ENCODE measurements at regions not wholly inside any gene's neighbourhood (a gene's known extent, or its start where the extent isn't known, plus 50 kb on each side); places are given as distances from the start of the nearest gene placed in this dataset.

GRCh38 chr12:127342861-127343260, 924.1 kb upstream of the TMEM132C start:
- DNase-seq: no peak
- H3K4me1 Mint-ChIP-seq: peaks cover 8 to 12% of the 10 kb centered on the region in 2 experiments
- H3K79me2 ChIP-seq (ENCODE audit: insufficient read depth, low read length): no peaks in the 10 kb centered on the region
- H2AK5ac ChIP-seq (ENCODE audit: insufficient read length, low read length): no peak overlapping the region
- no peak overlapping the region for H2AFZ ChIP-seq (ENCODE audit: low read length)
- no peaks in the 10 kb centered on the region for H3K4me1 ChIP-seq (ENCODE audit: insufficient read depth, low read length)
- no peak for TF ChIP-seq CTCF (conservative IDR thresholded peaks at IDR 0.05)
- no CpG with 5 or more reads among the region's 6 CpGs for WGBS (ENCODE audit: extremely low coverage, insufficient read length, low lambda C conversion rate)
- no peak overlapping the region for H3T11ph ChIP-seq (ENCODE audit: low read length)
- H3K23ac ChIP-seq (ENCODE audit: insufficient read length, low read depth, low read length): no peak overlapping the region
- H3K23me2 ChIP-seq (ENCODE audit: insufficient read length, low read depth, low read length, poor library complexity, severe bottlenecking): no peaks in the 10 kb centered on the region
- H4K20me1 ChIP-seq (ENCODE audit: control insufficient read depth, insufficient read depth, insufficient read length): no peaks in the 10 kb centered on the region
- no peak overlapping the region for H3K18ac ChIP-seq (ENCODE audit: insufficient read length, low read depth, low read length)
- H4K5ac ChIP-seq (ENCODE audit: insufficient read length, low read depth, low read length): no peak overlapping the region
- H3K4ac ChIP-seq (ENCODE audit: low read depth, low read length): no peak overlapping the region
- H3K4me3 Mint-ChIP-seq: no peak overlapping the region
- no peak overlapping the region for H3K4me2 ChIP-seq (ENCODE audit: insufficient read depth, insufficient read length, low read length)
- H3K9me3 ChIP-seq (ENCODE audit: control insufficient read depth, low read depth, low read length): no peaks in the 10 kb centered on the region
- peaks cover 19 to 26% of the 10 kb centered on the region in 2 experiments for H3K9me3 Mint-ChIP-seq
- no peaks in the 10 kb centered on the region for H3K27me3 ChIP-seq (ENCODE audit: insufficient read depth, low read length)
- H3K14ac ChIP-seq (ENCODE audit: insufficient read depth, low read length): no peak overlapping the region
- peaks cover 11% of the 10 kb centered on the region for H3K27me3 Mint-ChIP-seq (ENCODE audit: low read depth)
- no peak overlapping the region for H3K56ac ChIP-seq (ENCODE audit: insufficient read length, low read depth, low read length)
- no peak overlapping the region for H4K8ac ChIP-seq (replicated peaks; ENCODE audit: insufficient read length, low read depth, low read length)
- no peak overlapping the region for H2BK12ac ChIP-seq (ENCODE audit: insufficient read length, low read depth, low read length)
- H3K27ac Mint-ChIP-seq: no peak overlapping the region
- no peak overlapping the region for H4K91ac ChIP-seq (ENCODE audit: insufficient read length, low read depth, low read length)
- no peak overlapping the region for H2BK20ac ChIP-seq (ENCODE audit: low read depth, low read length, poor library complexity, severe bottlenecking)
- H2BK5ac ChIP-seq (ENCODE audit: insufficient read length, low read length): no peak overlapping the region
- no peak overlapping the region for H3K9ac ChIP-seq (ENCODE audit: extremely low read depth, insufficient read length, low read length)
- no peak overlapping the region for H2BK15ac ChIP-seq (ENCODE audit: low read depth, low read length)
- no peaks in the 10 kb centered on the region for H3K79me1 ChIP-seq (ENCODE audit: insufficient read depth, low read depth, low read length, poor library complexity, severe bottlenecking)
- peaks cover 6 to 18% (median 12%) of the 10 kb centered on the region in 3 experiments; a peak in 5 of 7 replicates for H3K36me3 Mint-ChIP-seq (ENCODE audit: insufficient read depth in 1 of 3, low read depth in 3 of 3)
- no peak overlapping the region for H2BK120ac ChIP-seq (ENCODE audit: low read depth, low read length, poor library complexity, severe bottlenecking)
- no peak overlapping the region for H3K27ac ChIP-seq (ENCODE audit: insufficient read length, low read depth, low read length)

Measured in H9 (cell line).